ENCODE measurements at regions not wholly inside any gene's neighbourhood (a gene's known extent, or its start where the extent isn't known, plus 50 kb on each side); places are given as distances from the start of the nearest gene placed in this dataset.
"Not testable (repeated sequence)": the region's sequence is repeated elsewhere in the genome, so short reads cannot be mapped to it uniquely, and the experiment has no call there.

- no peaks in the 10 kb centered on the region for H3K4me1 ChIP-seq (ENCODE audit: control insufficient read depth in 1 of 2, insufficient read depth in 2 of 2, low read length in 2 of 2)
- WGBS, 2 donors: 86 to 89% methylated on average over 11 of the region's 11 CpGs
- no peak for ATAC-seq (ENCODE audit: low FRiP score)
- H3K27ac ChIP-seq (ENCODE audit: low read depth in 1 of 2, low read length in 2 of 2): no peak overlapping the region
- no peak overlapping the region for H3K4me3 ChIP-seq (ENCODE audit: low read length in 2 of 2)
- peaks cover 3% of the 10 kb centered on the region for H3K9me3 ChIP-seq (ENCODE audit: control insufficient read depth, low read length)
- no peaks in the 10 kb centered on the region for H3K36me3 ChIP-seq (ENCODE audit: control insufficient read depth in 1 of 2, insufficient read depth in 2 of 2, low read length in 1 of 2)
- no peak for DNase-seq
- H3K27me3 ChIP-seq (ENCODE audit: control insufficient read depth in 1 of 2, insufficient read depth in 2 of 2, low read length in 1 of 2): no peaks in the 10 kb centered on the region
- intact Hi-C loops (cut with DNase I): no loop called here
These were observed 155.4 kb downstream of the GALR1 start for GRCh38 chr18:77405096-77405495.

- intact Hi-C loops (cut with DNase I): no loop called here
- ATAC-seq (ENCODE audit: low FRiP score) (no peak), DNase-seq (no peak)
- Histone ChIP-seq H3K27me3 (ENCODE audit: control insufficient read depth in 1 of 2, insufficient read depth in 2 of 2, low read length in 1 of 2) (no peaks in the 10 kb centered on the region), H3K4me1 (ENCODE audit: control insufficient read depth in 1 of 2, insufficient read depth in 2 of 2, low read length in 2 of 2) (no peaks in the 10 kb centered on the region), H3K27ac (ENCODE audit: low read depth in 1 of 2, low read length in 2 of 2) (no peak overlapping the region), H3K36me3 (ENCODE audit: control insufficient read depth in 1 of 2, insufficient read depth in 2 of 2, low read length in 1 of 2) (no peaks in the 10 kb centered on the region), H3K9me3 (ENCODE audit: control insufficient read depth, low read length) (peaks cover 3% of the 10 kb centered on the region), H3K4me3 (ENCODE audit: low read length in 2 of 2) (no peak overlapping the region)
- 65 to 68% methylated on average over 6 of the region's 6 CpGs for WGBS, 2 donors
These were observed 158.1 kb downstream of the GALR1 start for GRCh38 chr18:77407733-77408132.

- DNase-seq; intact Hi-C loops (cut with DNase I); H3K4me1 ChIP-seq (ENCODE audit: control insufficient read depth in 1 of 2, insufficient read depth in 2 of 2, low read length in 2 of 2); H3K27me3 ChIP-seq (ENCODE audit: control insufficient read depth in 1 of 2, insufficient read depth in 2 of 2, low read length in 1 of 2); H3K36me3 ChIP-seq (ENCODE audit: control insufficient read depth in 1 of 2, insufficient read depth in 2 of 2, low read length in 1 of 2); H3K9me3 ChIP-seq (ENCODE audit: control insufficient read depth, low read length); ATAC-seq (ENCODE audit: low FRiP score); H3K27ac ChIP-seq (ENCODE audit: low read depth in 1 of 2, low read length in 2 of 2); H3K4me3 ChIP-seq (ENCODE audit: low read length in 2 of 2): not testable (repeated sequence)
- 86 to 89% methylated on average over 11 to 28 of the region's 28 CpGs for WGBS, 2 donors
These were observed 171.9 kb downstream of the GALR1 start for GRCh38 chr18:77421546-77421945.

- Histone ChIP-seq H3K27me3 (ENCODE audit: control insufficient read depth in 1 of 2, insufficient read depth in 2 of 2, low read length in 1 of 2) (no peaks in the 10 kb centered on the region), H3K9me3 (ENCODE audit: control insufficient read depth, low read length) (no peaks in the 10 kb centered on the region), H3K27ac (ENCODE audit: low read depth in 1 of 2, low read length in 2 of 2) (no peak overlapping the region), H3K4me1 (ENCODE audit: control insufficient read depth in 1 of 2, insufficient read depth in 2 of 2, low read length in 2 of 2) (no peaks in the 10 kb centered on the region), H3K36me3 (ENCODE audit: control insufficient read depth in 1 of 2, insufficient read depth in 2 of 2, low read length in 1 of 2) (no peaks in the 10 kb centered on the region), H3K4me3 (ENCODE audit: low read length in 2 of 2) (no peak overlapping the region)
- no peak for DNase-seq
- ATAC-seq (ENCODE audit: low FRiP score): no peak
- intact Hi-C loops (cut with DNase I): no loop called here
- 57% methylated on average over 7 of the region's 7 CpGs for WGBS, 2 donors
These were observed 173.6 kb downstream of the GALR1 start for GRCh38 chr18:77422974-77423867.

- intact Hi-C loops (cut with DNase I): no loop called here
- Histone ChIP-seq H3K27me3 (ENCODE audit: control insufficient read depth in 1 of 2, insufficient read depth in 2 of 2, low read length in 1 of 2) (no peaks in the 10 kb centered on the region), H3K27ac (ENCODE audit: low read depth in 1 of 2, low read length in 2 of 2) (no peak overlapping the region), H3K9me3 (ENCODE audit: control insufficient read depth, low read length) (no peaks in the 10 kb centered on the region), H3K36me3 (ENCODE audit: control insufficient read depth in 1 of 2, insufficient read depth in 2 of 2, low read length in 1 of 2) (no peaks in the 10 kb centered on the region), H3K4me3 (ENCODE audit: low read length in 2 of 2) (no peak overlapping the region), H3K4me1 (ENCODE audit: control insufficient read depth in 1 of 2, insufficient read depth in 2 of 2, low read length in 2 of 2) (no peaks in the 10 kb centered on the region)
- WGBS, 2 donors: 38 to 64% methylated on average over 1 of the region's 1 CpG
- DNase-seq: no peak
- ATAC-seq (ENCODE audit: low FRiP score): no peak
These were observed 183.4 kb downstream of the GALR1 start for GRCh38 chr18:77433076-77433475.

GRCh38 chr18:77439888-77440287, 190.2 kb downstream of the GALR1 start:
- ATAC-seq (ENCODE audit: low FRiP score): no peak
- 38 to 41% methylated on average over 2 of the region's 2 CpGs for WGBS, 2 donors
- no peak for DNase-seq
- Histone ChIP-seq H3K36me3 (ENCODE audit: control insufficient read depth in 1 of 2, insufficient read depth in 2 of 2, low read length in 1 of 2) (no peaks in the 10 kb centered on the region), H3K27me3 (ENCODE audit: control insufficient read depth in 1 of 2, insufficient read depth in 2 of 2, low read length in 1 of 2) (no peaks in the 10 kb centered on the region), H3K4me3 (ENCODE audit: low read length in 2 of 2) (no peak overlapping the region), H3K9me3 (ENCODE audit: control insufficient read depth, low read length) (no peaks in the 10 kb centered on the region), H3K4me1 (ENCODE audit: control insufficient read depth in 1 of 2, insufficient read depth in 2 of 2, low read length in 2 of 2) (no peaks in the 10 kb centered on the region), H3K27ac (ENCODE audit: low read depth in 1 of 2, low read length in 2 of 2) (no peak overlapping the region)
- intact Hi-C loops (cut with DNase I): no loop called here

- Histone ChIP-seq H3K27me3 (ENCODE audit: control insufficient read depth in 1 of 2, insufficient read depth in 2 of 2, low read length in 1 of 2) (no peaks in the 10 kb centered on the region), H3K27ac (ENCODE audit: low read depth in 1 of 2, low read length in 2 of 2) (no peak overlapping the region), H3K4me3 (ENCODE audit: low read length in 2 of 2) (no peak overlapping the region), H3K4me1 (ENCODE audit: control insufficient read depth in 1 of 2, insufficient read depth in 2 of 2, low read length in 2 of 2) (no peaks in the 10 kb centered on the region), H3K9me3 (ENCODE audit: control insufficient read depth, low read length) (no peaks in the 10 kb centered on the region), H3K36me3 (ENCODE audit: control insufficient read depth in 1 of 2, insufficient read depth in 2 of 2, low read length in 1 of 2) (no peaks in the 10 kb centered on the region)
- 72 to 76% methylated on average over 6 of the region's 6 CpGs for WGBS, 2 donors
- intact Hi-C loops (cut with DNase I): no loop called here
- DNase-seq (no peak), ATAC-seq (ENCODE audit: low FRiP score) (no peak)
These were observed 192.7 kb downstream of the GALR1 start for GRCh38 chr18:77442393-77442792.

GRCh38 chr18:77444385-77444784, 194.7 kb downstream of the GALR1 start:
- WGBS, 2 donors: 94 to 95% methylated on average over 10 of the region's 10 CpGs
- no peaks in the 10 kb centered on the region for H3K27me3 ChIP-seq (ENCODE audit: control insufficient read depth in 1 of 2, insufficient read depth in 2 of 2, low read length in 1 of 2)
- no peak overlapping the region for H3K27ac ChIP-seq (ENCODE audit: low read depth in 1 of 2, low read length in 2 of 2)
- peaks cover 2% of the 10 kb centered on the region for H3K9me3 ChIP-seq (ENCODE audit: control insufficient read depth, low read length)
- no peak for ATAC-seq (ENCODE audit: low FRiP score)
- no peaks in the 10 kb centered on the region for H3K4me1 ChIP-seq (ENCODE audit: control insufficient read depth in 1 of 2, insufficient read depth in 2 of 2, low read length in 2 of 2)
- intact Hi-C loops (cut with DNase I): no loop called here
- H3K36me3 ChIP-seq (ENCODE audit: control insufficient read depth in 1 of 2, insufficient read depth in 2 of 2, low read length in 1 of 2): no peaks in the 10 kb centered on the region
- H3K4me3 ChIP-seq (ENCODE audit: low read length in 2 of 2): no peak overlapping the region
- no peak for DNase-seq

- peaks cover 2% of the 10 kb centered on the region for H3K9me3 ChIP-seq (ENCODE audit: control insufficient read depth, low read length)
- H3K4me3 ChIP-seq (ENCODE audit: low read length in 2 of 2): no peak overlapping the region
- intact Hi-C loops (cut with DNase I): no loop called here
- no peaks in the 10 kb centered on the region for H3K36me3 ChIP-seq (ENCODE audit: control insufficient read depth in 1 of 2, insufficient read depth in 2 of 2, low read length in 1 of 2)
- 53 to 56% methylated on average over 6 of the region's 6 CpGs for WGBS, 2 donors
- DNase-seq (no peak), ATAC-seq (ENCODE audit: low FRiP score) (no peak)
- no peaks in the 10 kb centered on the region for H3K27me3 ChIP-seq (ENCODE audit: control insufficient read depth in 1 of 2, insufficient read depth in 2 of 2, low read length in 1 of 2)
- no peaks in the 10 kb centered on the region for H3K4me1 ChIP-seq (ENCODE audit: control insufficient read depth in 1 of 2, insufficient read depth in 2 of 2, low read length in 2 of 2)
- H3K27ac ChIP-seq (ENCODE audit: low read depth in 1 of 2, low read length in 2 of 2): no peak overlapping the region
These were observed 198.4 kb downstream of the GALR1 start for GRCh38 chr18:77448046-77448445.

Measured in aorta (tissue), 5 donors.